MCF 10A (cell line): ENCODE measurements at regions not wholly inside any gene's neighbourhood (a gene's known extent, or its start where the extent isn't known, plus 50 kb on each side); places are given as distances from the start of the nearest gene placed in this dataset.

Experiments
- BruUV-seq: library from RNA; stranded (reverse); fragments of 400-500 nt; replicated peaks from 2 replicates; lab custom pipeline; 2021; lab: Mats Ljungman, UMichigan
- CTCF ChIA-PET: fragments of 300-600 bp; sonication (Branson Sonifier 250); formaldehyde crosslinking; extraction: SDS; loops from one replicate; lab custom pipeline; 2021; ENCODE audit warnings: antibody characterized with exemption, inconsistent platforms; lab: Yijun Ruan, JAX
- POLR2A ChIA-PET: fragments of 300-600, 350-650 bp; sonication (Branson Sonifier 250); formaldehyde crosslinking; extraction: SDS; loops from one replicate; lab custom pipeline; 2020; ENCODE audit warnings: antibody characterized with exemption, inconsistent platforms; lab: Yijun Ruan, JAX
- DNase-seq: peaks from one replicate; pipeline ENCODE4 v3.0.0-alpha.2; 2018; ENCODE audit not compliant: unreplicated experiment
- H3K27ac Mint-ChIP-seq: one replicate; pipeline ENCODE4 v1.8.0; 2022; ENCODE audit warnings: mild to moderate bottlenecking, low read depth, mixed read lengths; ENCODE audit not compliant: unreplicated experiment
- H3K27me3 Mint-ChIP-seq: one replicate; pipeline ENCODE4 v1.8.0; 2022; ENCODE audit warnings: mixed read lengths; ENCODE audit not compliant: insufficient read depth, unreplicated experiment
- H3K36me3 Mint-ChIP-seq: one replicate; pipeline ENCODE4 v1.8.0; 2022; ENCODE audit warnings: mild to moderate bottlenecking, moderate library complexity, mixed read lengths; ENCODE audit not compliant: insufficient read depth, unreplicated experiment
- H3K4me1 Mint-ChIP-seq: one replicate; pipeline ENCODE4 v1.8.0; 2022; ENCODE audit warnings: mixed read lengths; ENCODE audit not compliant: insufficient read depth, unreplicated experiment
- H3K4me3 Mint-ChIP-seq: one replicate; pipeline ENCODE4 v1.8.0; 2022; ENCODE audit warnings: mild to moderate bottlenecking, moderate library complexity, mixed read lengths; ENCODE audit not compliant: unreplicated experiment
- H3K9me3 Mint-ChIP-seq: one replicate; pipeline ENCODE4 v1.8.0; 2022; ENCODE audit warnings: mixed read lengths; ENCODE audit not compliant: unreplicated experiment
- CTCF ChIP-seq: fragments of 200-600 bp; IDR thresholded peaks from one replicate; pipeline ENCODE4 v1.8.0; 2022; ENCODE audit warnings: antibody characterized with exemption, mild to moderate bottlenecking; ENCODE audit not compliant: unreplicated experiment
- intact Hi-C: fragments of 100-400 bp; cut with micrococcal nuclease; formaldehyde crosslinking; loops from 2 replicates; pipeline ENCODE4 v1.14.1; 2022

GRCh38 chr5:125372694-125373631 is 626.5 kb upstream of the ZNF608 start:
- no peak for TF ChIP-seq CTCF
- CTCF ChIA-PET = no interaction called here
- intact Hi-C loops = no loop called here
- H3K27ac Mint-ChIP-seq = no peak overlapping the region
- no peaks in the 10 kb centered on the region for H3K9me3 Mint-ChIP-seq
- H3K36me3 Mint-ChIP-seq = no peaks in the 10 kb centered on the region
- no peak for DNase-seq
- no peaks in the 10 kb centered on the region for H3K27me3 Mint-ChIP-seq
- H3K4me1 Mint-ChIP-seq = no peaks in the 10 kb centered on the region
- no peak overlapping the region for H3K4me3 Mint-ChIP-seq
- BruUV-seq = no TSS peak
- POLR2A ChIA-PET = interaction anchor here (0.6 kb wide), 1 partner anchor 22 kb away, joined by 3 read pairs; no protein-coding TSS in a partner anchor

GRCh38 chr5:125375143-125375542 is 628.7 kb upstream of the ZNF608 start:
- no peaks in the 10 kb centered on the region for H3K36me3 Mint-ChIP-seq
- BruUV-seq = no TSS peak
- no peak for TF ChIP-seq CTCF
- no peak for DNase-seq
- intact Hi-C loops = no loop called here
- no peak overlapping the region for H3K27ac Mint-ChIP-seq
- H3K4me1 Mint-ChIP-seq = no peaks in the 10 kb centered on the region
- H3K9me3 Mint-ChIP-seq = no peaks in the 10 kb centered on the region
- H3K27me3 Mint-ChIP-seq = no peaks in the 10 kb centered on the region
- ChIA-PET POLR2A (interaction anchor here (0.6 to 1.5 kb wide), 3 partner anchors 25 to 628 kb away, joined by 3 read pairs; no protein-coding TSS in a partner anchor), CTCF (no interaction called here)
- no peak overlapping the region for H3K4me3 Mint-ChIP-seq

GRCh38 chr5:125376059-125376641 is 629.7 kb upstream of the ZNF608 start:
- H3K9me3 Mint-ChIP-seq = no peaks in the 10 kb centered on the region
- no peaks in the 10 kb centered on the region for H3K36me3 Mint-ChIP-seq
- no peaks in the 10 kb centered on the region for H3K4me1 Mint-ChIP-seq
- intact Hi-C loops = no loop called here
- BruUV-seq = no TSS peak
- H3K27ac Mint-ChIP-seq = no peak overlapping the region
- CTCF ChIA-PET = interaction anchor here (0.6 kb wide), 1 partner anchor 53 kb away, joined by 3 read pairs; no protein-coding TSS in a partner anchor
- H3K4me3 Mint-ChIP-seq = no peak overlapping the region
- no peak for DNase-seq
- TF ChIP-seq CTCF = no peak
- no peaks in the 10 kb centered on the region for H3K27me3 Mint-ChIP-seq
- POLR2A ChIA-PET = no interaction called here

GRCh38 chr5:125377141-125377540 is 630.7 kb upstream of the ZNF608 start:
- H3K36me3 Mint-ChIP-seq = no peaks in the 10 kb centered on the region
- no peak overlapping the region for H3K4me3 Mint-ChIP-seq
- POLR2A ChIA-PET = no interaction called here
- DNase-seq = no peak
- no peak for TF ChIP-seq CTCF
- BruUV-seq = no TSS peak
- intact Hi-C loops = no loop called here
- no peaks in the 10 kb centered on the region for H3K9me3 Mint-ChIP-seq
- H3K27me3 Mint-ChIP-seq = no peaks in the 10 kb centered on the region
- no peak overlapping the region for H3K27ac Mint-ChIP-seq
- H3K4me1 Mint-ChIP-seq = no peaks in the 10 kb centered on the region
- CTCF ChIA-PET = no interaction called here
